ENCODE measurements at regions not wholly inside any gene's neighbourhood (a gene's known extent, or its start where the extent isn't known, plus 50 kb on each side); places are given as distances from the start of the nearest gene placed in this dataset.

- Histone ChIP-seq H3K27me3 (ENCODE audit: insufficient read depth, low read length) (no peaks in the 10 kb centered on the region), H2AFZ (ENCODE audit: low read depth, low read length) (no peak overlapping the region), H3K36me3 (ENCODE audit: insufficient read depth, low read length) (no peaks in the 10 kb centered on the region), H3K79me2 (ENCODE audit: insufficient read depth, low read length) (no peaks in the 10 kb centered on the region), H3K4me2 (ENCODE audit: low read length) (no peak overlapping the region), H3K9ac (ENCODE audit: low read length) (no peak overlapping the region), H4K20me1 (ENCODE audit: insufficient read depth, low read length) (no peaks in the 10 kb centered on the region), H3K4me3 (ENCODE audit: insufficient read depth, low read depth, low read length) (no peak overlapping the region), H3K9me3 (ENCODE audit: insufficient read depth, low read depth, low read length) (no peaks in the 10 kb centered on the region), H3K4me1 (ENCODE audit: insufficient read depth, low read length) (no peaks in the 10 kb centered on the region), H3K27ac (ENCODE audit: low read depth, low read length) (no peak overlapping the region)
- Mint-ChIP-seq H3K9me3 (ENCODE audit: unreplicated experiment) (no peaks in the 10 kb centered on the region), H3K4me3 (ENCODE audit: unreplicated experiment) (no peak overlapping the region), H3K27ac (ENCODE audit: unreplicated experiment) (no peak overlapping the region), H3K27me3 (ENCODE audit: low read depth, unreplicated experiment) (no peaks in the 10 kb centered on the region), H3K4me1 (ENCODE audit: low read depth, unreplicated experiment) (no peaks in the 10 kb centered on the region), H3K36me3 (ENCODE audit: low read depth, unreplicated experiment) (no peaks in the 10 kb centered on the region)
- no peak for DNase-seq (ENCODE audit: low read depth)
- FAIRE-seq = no peak
- TF ChIP-seq, protein P1, sequence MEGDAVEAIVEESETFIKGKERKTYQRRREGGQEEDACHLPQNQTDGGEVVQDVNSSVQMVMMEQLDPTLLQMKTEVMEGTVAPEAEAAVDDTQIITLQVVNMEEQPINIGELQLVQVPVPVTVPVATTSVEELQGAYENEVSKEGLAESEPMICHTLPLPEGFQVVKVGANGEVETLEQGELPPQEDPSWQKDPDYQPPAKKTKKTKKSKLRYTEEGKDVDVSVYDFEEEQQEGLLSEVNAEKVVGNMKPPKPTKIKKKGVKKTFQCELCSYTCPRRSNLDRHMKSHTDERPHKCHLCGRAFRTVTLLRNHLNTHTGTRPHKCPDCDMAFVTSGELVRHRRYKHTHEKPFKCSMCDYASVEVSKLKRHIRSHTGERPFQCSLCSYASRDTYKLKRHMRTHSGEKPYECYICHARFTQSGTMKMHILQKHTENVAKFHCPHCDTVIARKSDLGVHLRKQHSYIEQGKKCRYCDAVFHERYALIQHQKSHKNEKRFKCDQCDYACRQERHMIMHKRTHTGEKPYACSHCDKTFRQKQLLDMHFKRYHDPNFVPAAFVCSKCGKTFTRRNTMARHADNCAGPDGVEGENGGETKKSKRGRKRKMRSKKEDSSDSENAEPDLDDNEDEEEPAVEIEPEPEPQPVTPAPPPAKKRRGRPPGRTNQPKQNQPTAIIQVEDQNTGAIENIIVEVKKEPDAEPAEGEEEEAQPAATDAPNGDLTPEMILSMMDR (IDR thresholded peaks at IDR 0.05; ENCODE audit: insufficient read depth, low read depth, low read length) = no peak
- TF ChIP-seq EZH2 (IDR thresholded peaks at IDR 0.05; ENCODE audit: insufficient read depth, low read length) = no peak
These were observed 52.5 kb upstream of the WDFY3 start for GRCh38 chr4:85018983-85019382.

GRCh38 chr4:85019411-85019810, 52.9 kb upstream of the WDFY3 start:
- Mint-ChIP-seq H3K27ac (ENCODE audit: unreplicated experiment) (no peak overlapping the region), H3K4me1 (ENCODE audit: low read depth, unreplicated experiment) (no peaks in the 10 kb centered on the region), H3K36me3 (ENCODE audit: low read depth, unreplicated experiment) (no peaks in the 10 kb centered on the region), H3K27me3 (ENCODE audit: low read depth, unreplicated experiment) (no peaks in the 10 kb centered on the region), H3K9me3 (ENCODE audit: unreplicated experiment) (no peaks in the 10 kb centered on the region), H3K4me3 (ENCODE audit: unreplicated experiment) (no peak overlapping the region)
- no peak overlapping the region for H2AFZ ChIP-seq (ENCODE audit: low read depth, low read length)
- no peaks in the 10 kb centered on the region for H3K79me2 ChIP-seq (ENCODE audit: insufficient read depth, low read length)
- FAIRE-seq (no peak), DNase-seq (ENCODE audit: low read depth) (no peak)
- no peaks in the 10 kb centered on the region for H3K27me3 ChIP-seq (ENCODE audit: insufficient read depth, low read length)
- H3K36me3 ChIP-seq (ENCODE audit: insufficient read depth, low read length) = no peaks in the 10 kb centered on the region
- no peaks in the 10 kb centered on the region for H3K4me1 ChIP-seq (ENCODE audit: insufficient read depth, low read length)
- H3K9ac ChIP-seq (ENCODE audit: low read length) = no peak overlapping the region
- no peaks in the 10 kb centered on the region for H4K20me1 ChIP-seq (ENCODE audit: insufficient read depth, low read length)
- no peak overlapping the region for H3K4me2 ChIP-seq (ENCODE audit: low read length)
- no peaks in the 10 kb centered on the region for H3K9me3 ChIP-seq (ENCODE audit: insufficient read depth, low read depth, low read length)
- no peak overlapping the region for H3K27ac ChIP-seq (ENCODE audit: low read depth, low read length)
- H3K4me3 ChIP-seq (ENCODE audit: insufficient read depth, low read depth, low read length) = no peak overlapping the region
- TF ChIP-seq EZH2 (IDR thresholded peaks at IDR 0.05; ENCODE audit: insufficient read depth, low read length) = no peak
- TF ChIP-seq, protein P1 (IDR thresholded peaks at IDR 0.05; ENCODE audit: insufficient read depth, low read depth, low read length) = no peak

DNA sequence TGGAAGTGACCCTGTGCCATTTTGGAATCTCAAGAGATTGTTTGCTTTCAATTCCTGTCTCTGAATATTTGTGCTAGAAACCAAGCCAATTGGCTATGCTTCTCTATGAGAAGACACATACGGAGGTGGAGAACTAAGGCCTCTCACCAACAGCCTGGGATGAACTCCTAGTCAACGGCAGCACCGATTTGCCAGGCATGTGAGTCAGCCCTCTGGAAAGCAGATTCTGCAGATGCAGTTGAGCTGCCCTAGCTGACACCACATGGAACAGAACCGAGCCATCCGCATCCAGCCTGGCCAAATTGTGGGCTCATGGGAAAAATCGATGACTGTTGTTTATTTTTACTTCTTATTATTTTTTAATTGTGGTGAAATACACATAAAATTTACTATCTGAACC, 58.2 kb upstream of the WDFY3 start:
- Histone ChIP-seq H2AFZ (ENCODE audit: low read depth, low read length) (no peak overlapping the region), H4K20me1 (ENCODE audit: insufficient read depth, low read length) (no peaks in the 10 kb centered on the region), H3K27me3 (ENCODE audit: insufficient read depth, low read length) (no peaks in the 10 kb centered on the region), H3K9me3 (ENCODE audit: insufficient read depth, low read depth, low read length) (no peaks in the 10 kb centered on the region), H3K27ac (ENCODE audit: low read depth, low read length) (no peak overlapping the region), H3K79me2 (ENCODE audit: insufficient read depth, low read length) (no peaks in the 10 kb centered on the region), H3K36me3 (ENCODE audit: insufficient read depth, low read length) (no peaks in the 10 kb centered on the region), H3K4me1 (ENCODE audit: insufficient read depth, low read length) (no peaks in the 10 kb centered on the region), H3K4me3 (ENCODE audit: insufficient read depth, low read depth, low read length) (no peak overlapping the region), H3K9ac (ENCODE audit: low read length) (no peak overlapping the region), H3K4me2 (ENCODE audit: low read length) (no peak overlapping the region)
- DNase-seq (ENCODE audit: low read depth) = no peak
- Mint-ChIP-seq H3K4me1 (ENCODE audit: low read depth, unreplicated experiment) (no peaks in the 10 kb centered on the region), H3K36me3 (ENCODE audit: low read depth, unreplicated experiment) (peaks cover 2% of the 10 kb centered on the region), H3K9me3 (ENCODE audit: unreplicated experiment) (no peaks in the 10 kb centered on the region), H3K4me3 (ENCODE audit: unreplicated experiment) (no peak overlapping the region), H3K27ac (ENCODE audit: unreplicated experiment) (no peak overlapping the region), H3K27me3 (ENCODE audit: low read depth, unreplicated experiment) (no peaks in the 10 kb centered on the region)
- no peak for FAIRE-seq
- TF ChIP-seq EZH2 (IDR thresholded peaks at IDR 0.05; ENCODE audit: insufficient read depth, low read length) = no peak
- TF ChIP-seq, protein P1 (IDR thresholded peaks at IDR 0.05; ENCODE audit: insufficient read depth, low read depth, low read length) = no peak
